ENCODE measurements at regions not wholly inside any gene's neighbourhood (a gene's known extent, or its start where the extent isn't known, plus 50 kb on each side); places are given as distances from the start of the nearest gene placed in this dataset.

DNA sequence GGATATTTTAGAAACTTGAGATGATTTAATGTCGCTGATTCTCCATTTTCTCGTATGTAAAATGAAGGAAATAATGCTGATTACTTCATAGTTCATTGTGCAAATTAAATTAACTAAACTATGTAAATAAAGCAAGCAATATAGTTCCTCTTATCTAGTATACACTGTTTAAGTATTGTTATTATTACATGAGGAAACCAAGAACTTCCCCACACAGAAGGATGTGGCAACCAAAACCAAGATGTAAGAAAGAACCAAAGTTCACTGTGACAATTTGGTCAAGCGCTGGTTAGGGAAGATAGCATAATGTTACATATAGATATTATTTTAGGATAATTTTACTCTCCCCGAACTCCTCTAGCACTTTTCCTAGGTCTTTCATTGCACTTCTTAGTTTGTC is 103.2 kb downstream of the XKR3 start:
- TF ChIP-seq POLR2A (IDR thresholded peaks at IDR 0.05; ENCODE audit: low read length) = no peak
- TF ChIP-seq, protein P1, sequence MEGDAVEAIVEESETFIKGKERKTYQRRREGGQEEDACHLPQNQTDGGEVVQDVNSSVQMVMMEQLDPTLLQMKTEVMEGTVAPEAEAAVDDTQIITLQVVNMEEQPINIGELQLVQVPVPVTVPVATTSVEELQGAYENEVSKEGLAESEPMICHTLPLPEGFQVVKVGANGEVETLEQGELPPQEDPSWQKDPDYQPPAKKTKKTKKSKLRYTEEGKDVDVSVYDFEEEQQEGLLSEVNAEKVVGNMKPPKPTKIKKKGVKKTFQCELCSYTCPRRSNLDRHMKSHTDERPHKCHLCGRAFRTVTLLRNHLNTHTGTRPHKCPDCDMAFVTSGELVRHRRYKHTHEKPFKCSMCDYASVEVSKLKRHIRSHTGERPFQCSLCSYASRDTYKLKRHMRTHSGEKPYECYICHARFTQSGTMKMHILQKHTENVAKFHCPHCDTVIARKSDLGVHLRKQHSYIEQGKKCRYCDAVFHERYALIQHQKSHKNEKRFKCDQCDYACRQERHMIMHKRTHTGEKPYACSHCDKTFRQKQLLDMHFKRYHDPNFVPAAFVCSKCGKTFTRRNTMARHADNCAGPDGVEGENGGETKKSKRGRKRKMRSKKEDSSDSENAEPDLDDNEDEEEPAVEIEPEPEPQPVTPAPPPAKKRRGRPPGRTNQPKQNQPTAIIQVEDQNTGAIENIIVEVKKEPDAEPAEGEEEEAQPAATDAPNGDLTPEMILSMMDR (IDR thresholded peaks at IDR 0.05) = no peak

Measured in A549 (cell line).